SJCRH30 (cell line): ENCODE measurements at regions not wholly inside any gene's neighbourhood (a gene's known extent, or its start where the extent isn't known, plus 50 kb on each side); places are given as distances from the start of the nearest gene placed in this dataset.
"Not testable (repeated sequence)": the region's sequence is repeated elsewhere in the genome, so short reads cannot be mapped to it uniquely, and the experiment has no call there.

ENCODE experiments used
- DNase-seq, 2 experiments: peaks; one replicate each; pipeline ENCODE4 v3.0.0-alpha.2; 2015 to 2020
- H3K27ac ChIP-seq: fragments of 250-450 bp; sonication (Bioruptor Pico); 2 replicates; pipeline ENCODE4 v1.5.1; 2020; ENCODE audit warnings: mild to moderate bottlenecking, moderate library complexity
- H3K27me3 ChIP-seq: fragments of 250-450 bp; sonication (Bioruptor Pico); 2 replicates; pipeline ENCODE4 v1.5.1; 2020; ENCODE audit warnings: mild to moderate bottlenecking, moderate library complexity
- H3K36me3 ChIP-seq: fragments of 250-450 bp; sonication (Bioruptor Pico); 2 replicates; pipeline ENCODE4 v1.5.1; 2020; ENCODE audit warnings: mild to moderate bottlenecking, moderate library complexity
- H3K4me1 ChIP-seq: fragments of 250-450 bp; sonication (Bioruptor Pico); 2 replicates; pipeline ENCODE4 v1.5.1; 2020; ENCODE audit warnings: mild to moderate bottlenecking, moderate library complexity
- H3K4me3 ChIP-seq: fragments of 250-450 bp; sonication (Bioruptor Pico); 2 replicates; pipeline ENCODE4 v1.5.1; 2020; ENCODE audit warnings: mild to moderate bottlenecking, moderate library complexity
- H3K9me3 ChIP-seq: fragments of 250-450 bp; sonication (Bioruptor Pico); replicated peaks from 2 replicates; pipeline ENCODE4 v1.5.1; 2020; ENCODE audit warnings: mild to moderate bottlenecking, moderate library complexity

GRCh38 chr9:75541734-75542133, 348.7 kb upstream of the PCSK5 start:
- peaks cover 5% of the 10 kb centered on the region; the same call in 1 of the 2 replicates for H3K27me3 ChIP-seq

GRCh38 chr9:75544815-75545214, 345.7 kb upstream of the PCSK5 start:
- DNase-seq = no peak
- H3K9me3 ChIP-seq = no peaks in the 10 kb centered on the region

More at GRCh38 chr9:75541734-75542133, 348.7 kb upstream of the PCSK5 start:
- Histone ChIP-seq H3K27ac (no peak overlapping the region), H3K9me3 (no peaks in the 10 kb centered on the region), H3K4me3 (no peak overlapping the region), H3K36me3 (no peaks in the 10 kb centered on the region), H3K4me1 (no peaks in the 10 kb centered on the region)
- DNase-seq = no peak

GRCh38 chr9:75545287-75545686, 345.2 kb upstream of the PCSK5 start:
- Histone ChIP-seq H3K27ac (no peak overlapping the region), H3K4me3 (no peak overlapping the region), H3K27me3 (peaks cover 5% of the 10 kb centered on the region; the same call in 1 of the 2 replicates), H3K4me1 (no peaks in the 10 kb centered on the region), H3K9me3 (no peaks in the 10 kb centered on the region), H3K36me3 (no peaks in the 10 kb centered on the region)
- no peak for DNase-seq

More at GRCh38 chr9:75544815-75545214, 345.7 kb upstream of the PCSK5 start:
- Histone ChIP-seq H3K4me3 (no peak overlapping the region), H3K36me3 (no peaks in the 10 kb centered on the region), H3K4me1 (no peaks in the 10 kb centered on the region), H3K27me3 (peaks cover 5% of the 10 kb centered on the region; the same call in 1 of the 2 replicates), H3K27ac (no peak overlapping the region)

GRCh38 chr9:75548871-75549270, 341.6 kb upstream of the PCSK5 start:
- peaks cover 5% of the 10 kb centered on the region; the same call in 1 of the 2 replicates for H3K27me3 ChIP-seq
- no peak overlapping the region for H3K27ac ChIP-seq
- H3K4me1 ChIP-seq = no peaks in the 10 kb centered on the region
- H3K36me3 ChIP-seq = no peaks in the 10 kb centered on the region
- no peak overlapping the region for H3K4me3 ChIP-seq
- DNase-seq = no peak
- no peaks in the 10 kb centered on the region for H3K9me3 ChIP-seq

- Histone ChIP-seq H3K4me1 (no peaks in the 10 kb centered on the region), H3K36me3 (no peaks in the 10 kb centered on the region), H3K9me3 (no peaks in the 10 kb centered on the region), H3K27me3 (no peaks in the 10 kb centered on the region; the same call in 1 of the 2 replicates), H3K4me3 (no peak overlapping the region), H3K27ac (no peak overlapping the region)
- DNase-seq = no peak
Measured at GRCh38 chr9:75551861-75552260, 338.6 kb upstream of the PCSK5 start.

DNA sequence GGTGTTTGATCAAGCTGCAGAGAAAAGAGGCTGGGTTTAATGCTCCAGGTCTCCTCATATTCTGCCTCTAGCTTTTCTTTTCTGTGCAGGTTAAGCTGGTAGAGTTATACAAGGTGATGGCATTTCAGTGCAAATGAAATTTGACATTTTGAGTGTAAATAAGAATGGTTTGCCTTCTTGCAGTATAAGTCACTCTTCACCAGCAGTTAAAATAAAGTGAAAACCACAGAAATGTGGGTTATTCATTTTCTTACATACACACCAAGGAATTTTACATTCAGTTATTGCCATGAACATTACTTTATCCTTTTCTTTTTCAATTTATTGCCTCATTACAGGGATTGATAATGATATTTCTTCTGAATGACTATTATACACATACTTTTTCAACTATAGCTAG, 337.5 kb upstream of the PCSK5 start:
- Histone ChIP-seq H3K36me3 (no peaks in the 10 kb centered on the region), H3K27me3 (no peaks in the 10 kb centered on the region; the same call in 1 of the 2 replicates), H3K27ac (no peak overlapping the region), H3K4me3 (no peak overlapping the region), H3K9me3 (no peaks in the 10 kb centered on the region), H3K4me1 (no peaks in the 10 kb centered on the region)
- DNase-seq = no peak

GRCh38 chr9:75566813-75567212, 323.7 kb upstream of the PCSK5 start:
- H3K9me3 ChIP-seq, H3K27me3 ChIP-seq, H3K4me1 ChIP-seq, H3K27ac ChIP-seq, H3K36me3 ChIP-seq, H3K4me3 ChIP-seq, DNase-seq: not testable (repeated sequence)

- Histone ChIP-seq H3K27me3 (no peaks in the 10 kb centered on the region), H3K27ac (no peak overlapping the region), H3K4me1 (no peaks in the 10 kb centered on the region), H3K36me3 (no peaks in the 10 kb centered on the region), H3K4me3 (no peak overlapping the region), H3K9me3 (no peaks in the 10 kb centered on the region)
- DNase-seq = no peak
Measured at GRCh38 chr9:75570538-75570937, 319.9 kb upstream of the PCSK5 start.

DNA sequence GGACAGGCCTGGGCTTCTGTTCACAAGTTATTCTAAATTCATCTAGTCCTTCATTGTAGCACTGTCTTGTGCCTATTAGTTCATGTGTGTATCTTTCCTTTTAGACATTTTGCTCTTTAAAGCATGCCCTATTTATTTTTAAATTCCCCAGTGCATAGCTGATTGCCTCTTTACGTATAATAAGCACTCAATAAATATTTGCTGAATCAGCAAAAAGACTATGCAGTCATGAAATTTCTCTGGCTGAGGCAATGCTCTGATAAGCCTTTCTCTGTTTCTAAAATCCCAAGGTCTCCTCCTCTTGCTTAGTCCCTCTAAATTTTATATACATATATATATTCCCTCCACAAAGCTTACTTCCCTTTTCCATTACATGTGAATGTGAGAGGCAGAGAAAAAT, 315.9 kb upstream of the PCSK5 start:
- Histone ChIP-seq H3K27ac (no peak overlapping the region), H3K4me3 (no peak overlapping the region)

DNA sequence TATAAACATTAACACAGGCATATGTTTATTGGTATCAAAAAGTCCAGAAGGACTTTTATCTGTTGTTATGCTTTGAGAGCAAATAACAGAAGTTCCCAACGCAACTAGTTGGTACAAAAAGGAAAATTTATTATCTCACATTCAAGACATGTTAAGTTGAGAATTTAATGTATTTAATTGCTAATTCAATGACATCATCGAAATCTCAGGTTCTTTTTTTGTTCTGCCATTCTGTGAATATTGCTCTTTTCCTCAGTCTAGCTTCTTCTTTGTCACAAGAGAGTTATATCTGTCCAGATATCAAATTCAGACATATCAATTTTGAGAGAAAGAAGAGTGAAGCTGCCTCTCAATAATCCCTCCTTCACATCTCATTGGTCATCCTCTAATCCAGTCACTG, 307.6 kb upstream of the PCSK5 start:
- no peak overlapping the region for H3K4me3 ChIP-seq
- no peak overlapping the region for H3K27ac ChIP-seq
- no peaks in the 10 kb centered on the region for H3K4me1 ChIP-seq
- H3K36me3 ChIP-seq = no peaks in the 10 kb centered on the region
- DNase-seq = no peak
- no peaks in the 10 kb centered on the region for H3K27me3 ChIP-seq
- no peaks in the 10 kb centered on the region for H3K9me3 ChIP-seq

More for the DNA sequence above, 315.9 kb upstream of the PCSK5 start:
- DNase-seq = no peak
- no peaks in the 10 kb centered on the region for H3K9me3 ChIP-seq
- H3K4me1 ChIP-seq = no peaks in the 10 kb centered on the region
- H3K27me3 ChIP-seq = no peaks in the 10 kb centered on the region
- no peaks in the 10 kb centered on the region for H3K36me3 ChIP-seq

- no peaks in the 10 kb centered on the region for H3K36me3 ChIP-seq
- no peak for DNase-seq
- H3K27me3 ChIP-seq = no peaks in the 10 kb centered on the region
- no peak overlapping the region for H3K4me3 ChIP-seq
- no peaks in the 10 kb centered on the region; the same call in 1 of the 2 replicates for H3K9me3 ChIP-seq
- H3K27ac ChIP-seq = no peak overlapping the region
- no peaks in the 10 kb centered on the region for H3K4me1 ChIP-seq
Measured at GRCh38 chr9:75588808-75589207, 301.7 kb upstream of the PCSK5 start.

DNA sequence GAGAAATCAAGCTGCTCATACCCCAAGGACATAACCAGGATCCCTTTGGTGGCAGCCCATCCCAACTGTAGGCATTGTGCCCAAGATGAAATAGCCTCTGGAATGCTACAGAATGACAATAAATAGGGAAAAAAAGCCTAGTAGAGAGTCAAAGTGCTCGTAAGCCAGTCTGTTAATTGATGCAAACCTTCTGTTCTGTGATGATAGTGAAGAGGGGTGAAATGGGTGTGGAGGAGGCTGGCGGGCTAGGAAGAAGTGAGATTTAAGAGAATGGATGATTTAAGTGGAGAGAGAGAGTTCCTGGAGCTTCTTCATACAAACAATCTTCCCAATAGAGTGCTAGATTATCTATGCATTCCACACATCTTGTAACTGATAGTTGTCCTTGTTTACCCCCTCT, 301.0 kb upstream of the PCSK5 start:
- Histone ChIP-seq H3K9me3 (no peaks in the 10 kb centered on the region; the same call in 1 of the 2 replicates), H3K27me3 (no peaks in the 10 kb centered on the region), H3K27ac (no peak overlapping the region), H3K4me3 (no peak overlapping the region), H3K4me1 (no peaks in the 10 kb centered on the region), H3K36me3 (no peaks in the 10 kb centered on the region)
- no peak for DNase-seq

- no peaks in the 10 kb centered on the region for H3K4me1 ChIP-seq
- H3K27ac ChIP-seq = no peak overlapping the region
- no peaks in the 10 kb centered on the region; the same call in 1 of the 2 replicates for H3K9me3 ChIP-seq
- H3K27me3 ChIP-seq = no peaks in the 10 kb centered on the region
- no peak for DNase-seq
- no peak overlapping the region for H3K4me3 ChIP-seq
- no peaks in the 10 kb centered on the region for H3K36me3 ChIP-seq
Measured at GRCh38 chr9:75591972-75592371, 298.5 kb upstream of the PCSK5 start.

DNA sequence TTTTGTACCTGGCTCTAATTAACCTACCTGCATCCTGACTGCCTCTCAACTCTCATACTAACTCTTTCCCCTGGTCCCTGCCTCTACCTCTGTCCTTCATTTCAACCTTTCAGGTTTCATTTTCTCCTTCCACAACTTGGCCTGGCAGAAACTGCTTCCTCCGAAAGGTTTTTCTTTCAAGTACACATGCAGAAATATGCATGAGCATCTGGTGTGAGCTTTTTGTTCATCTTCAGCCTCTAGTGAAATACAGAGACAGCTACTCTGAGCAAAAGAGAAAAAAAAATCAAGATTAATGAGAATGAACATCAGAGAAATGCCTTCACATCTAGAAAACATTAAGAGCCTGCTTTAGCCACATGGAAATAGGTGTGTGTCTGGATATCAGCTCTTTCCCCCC, 297.9 kb upstream of the PCSK5 start:
- H3K9me3 ChIP-seq = no peaks in the 10 kb centered on the region; the same call in 1 of the 2 replicates
- no peak overlapping the region for H3K4me3 ChIP-seq
- no peaks in the 10 kb centered on the region for H3K27me3 ChIP-seq
- no peak overlapping the region for H3K27ac ChIP-seq
- H3K36me3 ChIP-seq = no peaks in the 10 kb centered on the region
- no peaks in the 10 kb centered on the region for H3K4me1 ChIP-seq
- DNase-seq = no peak

DNA sequence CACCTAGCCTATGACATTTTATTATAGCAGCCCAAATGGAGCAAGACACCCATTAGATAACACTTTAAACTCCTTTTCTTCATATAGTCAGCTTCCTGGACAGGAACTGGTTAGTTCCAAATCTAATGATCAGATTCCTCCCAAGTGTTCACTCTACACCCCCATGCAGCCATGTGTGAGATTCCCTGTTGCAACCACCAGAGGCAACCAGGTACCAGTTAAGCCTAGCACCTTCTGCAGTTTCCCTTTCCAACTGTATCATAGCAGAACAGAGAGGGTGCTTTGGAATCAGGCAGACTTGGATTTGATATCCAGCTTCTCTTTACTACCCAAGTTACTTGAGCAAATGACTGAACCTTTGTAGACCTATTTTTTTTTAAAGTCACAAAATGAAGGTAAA, 296.6 kb upstream of the PCSK5 start:
- H3K27me3 ChIP-seq = no peaks in the 10 kb centered on the region
- no peaks in the 10 kb centered on the region for H3K4me1 ChIP-seq
- no peak overlapping the region for H3K27ac ChIP-seq
- H3K36me3 ChIP-seq = no peaks in the 10 kb centered on the region
- no peak for DNase-seq
- no peak overlapping the region for H3K4me3 ChIP-seq
- no peaks in the 10 kb centered on the region; the same call in 1 of the 2 replicates for H3K9me3 ChIP-seq

DNA sequence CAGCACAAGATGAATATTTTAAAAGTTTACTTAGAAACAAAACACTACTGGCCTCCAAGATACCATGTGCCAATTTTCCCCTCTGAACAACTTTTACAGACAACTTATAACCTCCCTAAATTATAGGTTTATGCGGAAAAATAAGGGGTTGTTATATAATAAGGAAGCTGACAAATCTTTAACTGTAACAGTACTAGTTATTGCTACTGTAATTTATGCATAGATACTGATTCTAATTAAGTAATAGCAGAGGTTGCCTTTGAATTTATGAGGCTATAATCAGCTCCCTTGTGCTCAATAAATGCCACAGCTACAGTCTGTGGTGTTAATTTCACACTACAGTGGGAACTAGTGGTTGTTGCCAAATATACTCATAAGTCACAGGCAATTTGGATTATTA, 291.3 kb upstream of the PCSK5 start:
- H3K4me1 ChIP-seq = no peaks in the 10 kb centered on the region
- no peak for DNase-seq
- no peak overlapping the region for H3K4me3 ChIP-seq
- peaks cover 5% of the 10 kb centered on the region; the same call in 1 of the 2 replicates for H3K27me3 ChIP-seq
- no peak overlapping the region for H3K27ac ChIP-seq
- H3K36me3 ChIP-seq = no peaks in the 10 kb centered on the region
- no peaks in the 10 kb centered on the region for H3K9me3 ChIP-seq
